ENCODE measurements at regions not wholly inside any gene's neighbourhood (a gene's known extent, or its start where the extent isn't known, plus 50 kb on each side); places are given as distances from the start of the nearest gene placed in this dataset.

DNA sequence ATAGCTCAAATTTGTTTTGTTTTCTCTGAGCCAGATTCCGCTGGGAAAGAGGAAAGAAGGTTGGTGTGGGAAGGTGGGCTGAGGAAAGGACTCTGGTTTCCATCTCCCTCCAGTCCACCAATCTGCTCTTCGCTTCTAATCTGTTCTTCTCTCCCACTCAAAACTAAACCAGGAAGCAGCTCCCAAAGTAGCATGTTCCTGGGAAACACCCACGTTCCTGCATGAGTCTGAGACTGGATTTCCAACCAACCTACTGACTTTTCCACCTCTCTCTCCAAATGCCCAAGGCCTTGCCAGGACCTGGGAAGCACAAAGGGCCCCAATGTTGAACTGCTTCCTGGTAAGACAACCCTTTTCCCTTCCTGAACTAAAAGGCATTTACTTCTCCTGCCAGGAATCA lies 110.2 kb downstream of the WT1 start:
- Histone ChIP-seq H3K36me3 (ENCODE audit: control insufficient read depth in 5 of 5, insufficient read depth in 5 of 5, low read length in 5 of 5) (no peaks in the 10 kb centered on the region), H3K27ac (ENCODE audit: low read depth, low read length) (no peak overlapping the region), H3K9me3 (ENCODE audit: control insufficient read depth in 5 of 5, low read length in 5 of 5) (no peaks in the 10 kb centered on the region), H3K9ac (ENCODE audit: low read length in 5 of 5) (no peak overlapping the region), H3K27me3 (ENCODE audit: control insufficient read depth in 5 of 5, insufficient read depth in 4 of 5, low read length in 5 of 5) (peaks cover 0 to 2% (median 0%) of the 10 kb centered on the region in 5 donors), H3K4me3 (ENCODE audit: low read depth in 1 of 5, low read length in 5 of 5) (no peak overlapping the region), H3K4me1 (ENCODE audit: control insufficient read depth in 5 of 5, insufficient read depth in 5 of 5, low read length in 5 of 5) (no peaks in the 10 kb centered on the region)

DNA sequence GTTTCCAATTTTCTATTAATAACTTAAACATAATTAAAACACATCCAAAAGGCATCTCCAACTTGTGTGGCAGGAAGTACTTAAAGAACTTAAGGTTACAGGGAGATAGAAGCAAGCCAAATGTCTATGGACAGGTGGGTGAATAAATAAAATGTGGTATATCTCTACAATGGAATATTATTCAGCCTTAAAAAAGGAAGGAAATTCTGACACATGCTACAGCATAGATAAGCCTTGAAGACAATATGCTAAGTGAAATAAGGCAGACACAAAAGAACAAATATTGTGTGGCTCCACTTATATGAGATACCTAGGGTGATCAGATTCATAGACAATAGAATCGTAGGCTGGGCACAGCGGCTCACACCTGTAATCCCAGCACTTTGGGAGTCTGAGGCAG lies 109.6 kb downstream of the WT1 start:
- Histone ChIP-seq H3K36me3 (ENCODE audit: control insufficient read depth in 5 of 5, insufficient read depth in 5 of 5, low read length in 5 of 5) (no peaks in the 10 kb centered on the region), H3K27me3 (ENCODE audit: control insufficient read depth in 5 of 5, insufficient read depth in 4 of 5, low read length in 5 of 5) (peaks cover 0 to 2% (median 0%) of the 10 kb centered on the region in 5 donors), H3K9ac (ENCODE audit: low read length in 5 of 5) (no peak overlapping the region), H3K27ac (ENCODE audit: low read depth, low read length) (no peak overlapping the region), H3K9me3 (ENCODE audit: control insufficient read depth in 5 of 5, low read length in 5 of 5) (no peaks in the 10 kb centered on the region), H3K4me3 (ENCODE audit: low read depth in 1 of 5, low read length in 5 of 5) (no peak overlapping the region), H3K4me1 (ENCODE audit: control insufficient read depth in 5 of 5, insufficient read depth in 5 of 5, low read length in 5 of 5) (no peaks in the 10 kb centered on the region)

DNA sequence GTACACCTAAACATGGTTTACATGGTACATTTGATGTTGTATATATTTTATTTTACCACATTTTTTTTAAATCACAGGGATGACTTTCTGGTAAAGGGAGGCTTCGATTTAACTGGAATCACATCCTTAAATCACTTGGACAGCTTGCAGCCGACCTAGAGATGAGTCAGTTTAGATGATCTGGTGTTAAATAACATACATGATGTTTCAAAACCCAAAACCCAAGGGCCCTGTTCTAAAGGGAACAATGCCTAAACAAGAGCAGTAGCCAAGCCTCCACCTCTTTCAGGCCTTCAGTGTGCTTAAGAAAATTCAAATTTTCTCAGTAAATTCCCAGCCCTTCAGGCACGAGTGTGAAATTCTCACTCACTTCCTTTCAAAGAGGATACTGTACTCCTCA lies 108.8 kb downstream of the WT1 start:
- Histone ChIP-seq H3K9ac (ENCODE audit: low read length in 5 of 5) (no peak overlapping the region), H3K27ac (ENCODE audit: low read depth, low read length) (no peak overlapping the region), H3K9me3 (ENCODE audit: control insufficient read depth in 5 of 5, low read length in 5 of 5) (no peaks in the 10 kb centered on the region), H3K36me3 (ENCODE audit: control insufficient read depth in 5 of 5, insufficient read depth in 5 of 5, low read length in 5 of 5) (no peaks in the 10 kb centered on the region), H3K27me3 (ENCODE audit: control insufficient read depth in 5 of 5, insufficient read depth in 4 of 5, low read length in 5 of 5) (peaks cover 0 to 3% (median 0%) of the 10 kb centered on the region in 5 donors), H3K4me3 (ENCODE audit: low read depth in 1 of 5, low read length in 5 of 5) (no peak overlapping the region), H3K4me1 (ENCODE audit: control insufficient read depth in 5 of 5, insufficient read depth in 5 of 5, low read length in 5 of 5) (no peaks in the 10 kb centered on the region)

DNA sequence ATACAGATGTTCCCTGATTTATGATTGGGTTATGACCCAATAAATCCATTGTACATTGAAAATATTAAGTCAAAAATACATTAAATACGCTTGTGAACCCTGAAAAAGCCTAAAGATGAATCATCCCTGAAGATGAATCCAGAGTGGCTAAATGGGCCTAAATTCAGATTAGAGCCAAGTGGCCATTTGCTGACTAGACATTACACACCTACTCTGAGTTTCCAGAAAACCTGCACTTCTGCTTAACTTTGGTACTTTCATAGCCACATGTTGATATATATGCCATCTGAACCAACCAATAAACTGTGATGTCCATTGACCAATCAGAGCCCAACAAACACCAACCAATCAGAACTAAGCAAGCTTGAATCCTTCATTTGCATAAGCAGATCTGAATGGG lies 106.9 kb downstream of the WT1 start:
- Histone ChIP-seq H3K9me3 (ENCODE audit: control insufficient read depth in 5 of 5, low read length in 5 of 5) (no peaks in the 10 kb centered on the region), H3K27ac (ENCODE audit: low read depth, low read length) (no peak overlapping the region)

DNA sequence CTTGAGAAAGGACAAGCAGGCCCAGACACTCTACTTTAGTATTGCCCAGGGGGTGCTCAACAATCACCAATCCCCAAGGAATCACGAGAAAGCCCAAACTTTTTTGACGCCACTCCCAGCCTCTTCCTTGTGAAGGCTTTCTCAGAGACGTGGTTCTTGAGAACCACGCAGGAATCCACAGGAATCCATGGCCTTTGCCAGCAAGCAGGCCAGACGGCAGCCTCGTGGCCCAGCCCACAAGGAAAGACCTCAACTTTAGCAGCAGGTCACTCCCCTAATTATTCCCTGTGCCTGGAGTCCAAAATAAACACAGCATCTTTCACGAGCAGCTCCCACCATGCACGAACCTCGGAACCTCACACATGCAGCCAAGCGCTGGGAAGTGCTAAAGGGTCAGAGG lies 104.2 kb downstream of the WT1 start:
- H3K27me3 ChIP-seq (ENCODE audit: control insufficient read depth in 5 of 5, insufficient read depth in 4 of 5, low read length in 5 of 5) = peaks cover 0 to 6% (median 0%) of the 10 kb centered on the region in 5 donors
- peaks cover 0 to 15% (median 14%) of the 10 kb centered on the region in 5 donors for H3K4me1 ChIP-seq (ENCODE audit: control insufficient read depth in 5 of 5, insufficient read depth in 5 of 5, low read length in 5 of 5)
- no peak overlapping the region for H3K4me3 ChIP-seq (ENCODE audit: low read depth in 1 of 5, low read length in 5 of 5)
- H3K27ac ChIP-seq (ENCODE audit: low read depth, low read length) = no peak overlapping the region
- H3K9me3 ChIP-seq (ENCODE audit: control insufficient read depth in 5 of 5, low read length in 5 of 5) = peaks cover 0 to 2% (median 0%) of the 10 kb centered on the region in 5 donors
- H3K36me3 ChIP-seq (ENCODE audit: control insufficient read depth in 5 of 5, insufficient read depth in 5 of 5, low read length in 5 of 5) = no peaks in the 10 kb centered on the region
- H3K9ac ChIP-seq (ENCODE audit: low read length in 5 of 5) = no peak overlapping the region

More for the DNA sequence above, 106.9 kb downstream of the WT1 start:
- H3K36me3 ChIP-seq (ENCODE audit: control insufficient read depth in 5 of 5, insufficient read depth in 5 of 5, low read length in 5 of 5) = no peaks in the 10 kb centered on the region
- H3K27me3 ChIP-seq (ENCODE audit: control insufficient read depth in 5 of 5, insufficient read depth in 4 of 5, low read length in 5 of 5) = peaks cover 0 to 3% (median 0%) of the 10 kb centered on the region in 5 donors
- H3K4me3 ChIP-seq (ENCODE audit: low read depth in 1 of 5, low read length in 5 of 5) = no peak overlapping the region
- peaks cover 0 to 8% (median 7%) of the 10 kb centered on the region in 5 donors for H3K4me1 ChIP-seq (ENCODE audit: control insufficient read depth in 5 of 5, insufficient read depth in 5 of 5, low read length in 5 of 5)
- H3K9ac ChIP-seq (ENCODE audit: low read length in 5 of 5) = no peak overlapping the region

DNA sequence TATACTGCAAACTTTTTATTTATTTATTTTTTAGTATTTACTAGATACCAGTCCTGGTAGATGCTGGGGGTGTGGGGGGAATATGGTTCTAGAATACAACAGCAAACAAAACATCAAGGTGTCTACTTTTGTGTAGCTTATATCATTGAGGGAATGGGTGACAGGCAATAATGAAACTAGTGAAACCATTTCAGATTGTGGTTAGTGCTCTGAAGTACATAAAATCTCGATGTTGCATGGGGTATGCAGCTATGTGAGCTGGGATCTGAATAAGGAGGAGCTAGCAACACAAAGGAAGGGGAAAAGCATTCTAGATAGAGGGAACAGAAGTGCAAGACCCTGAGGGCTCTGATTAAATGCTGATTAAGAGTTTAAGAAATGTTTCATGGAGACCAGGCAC lies 103.5 kb downstream of the WT1 start:
- Histone ChIP-seq H3K4me3 (ENCODE audit: low read depth in 1 of 5, low read length in 5 of 5) (no peak overlapping the region), H3K36me3 (ENCODE audit: control insufficient read depth in 5 of 5, insufficient read depth in 5 of 5, low read length in 5 of 5) (no peaks in the 10 kb centered on the region), H3K27me3 (ENCODE audit: control insufficient read depth in 5 of 5, insufficient read depth in 4 of 5, low read length in 5 of 5) (peaks cover 0 to 6% (median 0%) of the 10 kb centered on the region in 5 donors), H3K4me1 (ENCODE audit: control insufficient read depth in 5 of 5, insufficient read depth in 5 of 5, low read length in 5 of 5) (peaks cover 0 to 15% (median 14%) of the 10 kb centered on the region in 5 donors), H3K9me3 (ENCODE audit: control insufficient read depth in 5 of 5, low read length in 5 of 5) (peaks cover 0 to 2% (median 0%) of the 10 kb centered on the region in 5 donors), H3K9ac (ENCODE audit: low read length in 5 of 5) (no peak overlapping the region), H3K27ac (ENCODE audit: low read depth, low read length) (no peak overlapping the region)

DNA sequence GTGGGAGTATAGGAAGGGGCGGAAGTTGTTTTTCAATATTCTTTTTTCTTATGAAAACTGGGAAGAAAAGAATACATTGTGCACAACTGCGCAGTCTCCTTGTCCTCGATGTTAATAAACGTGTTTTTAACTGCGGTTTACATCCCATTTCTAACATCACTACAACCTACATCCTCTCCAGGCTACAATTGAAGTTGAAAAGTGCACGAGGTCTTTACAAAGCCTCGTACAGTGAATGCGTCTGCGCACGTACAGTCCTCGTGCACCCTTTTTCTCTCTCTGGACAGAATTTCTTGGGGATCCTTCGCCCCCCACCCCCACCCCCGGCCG lies 102.4 kb downstream of the WT1 start:
- Histone ChIP-seq H3K9me3 (ENCODE audit: control insufficient read depth in 5 of 5, low read length in 5 of 5) (peaks cover 0 to 2% (median 0%) of the 10 kb centered on the region in 5 donors), H3K36me3 (ENCODE audit: control insufficient read depth in 5 of 5, insufficient read depth in 5 of 5, low read length in 5 of 5) (no peaks in the 10 kb centered on the region), H3K27ac (ENCODE audit: low read depth, low read length) (no peak overlapping the region), H3K4me3 (ENCODE audit: low read depth in 1 of 5, low read length in 5 of 5) (peak overlapping the region; percentile 67 to 77 (median 71)), H3K27me3 (ENCODE audit: control insufficient read depth in 5 of 5, insufficient read depth in 4 of 5, low read length in 5 of 5) (peaks cover 0 to 6% (median 0%) of the 10 kb centered on the region in 5 donors), H3K9ac (ENCODE audit: low read length in 5 of 5) (peak overlapping the region in 4 of 5 donors; percentile 16 to 76 (median 44)), H3K4me1 (ENCODE audit: control insufficient read depth in 5 of 5, insufficient read depth in 5 of 5, low read length in 5 of 5) (peaks cover 0 to 15% (median 14%) of the 10 kb centered on the region in 5 donors)

DNA sequence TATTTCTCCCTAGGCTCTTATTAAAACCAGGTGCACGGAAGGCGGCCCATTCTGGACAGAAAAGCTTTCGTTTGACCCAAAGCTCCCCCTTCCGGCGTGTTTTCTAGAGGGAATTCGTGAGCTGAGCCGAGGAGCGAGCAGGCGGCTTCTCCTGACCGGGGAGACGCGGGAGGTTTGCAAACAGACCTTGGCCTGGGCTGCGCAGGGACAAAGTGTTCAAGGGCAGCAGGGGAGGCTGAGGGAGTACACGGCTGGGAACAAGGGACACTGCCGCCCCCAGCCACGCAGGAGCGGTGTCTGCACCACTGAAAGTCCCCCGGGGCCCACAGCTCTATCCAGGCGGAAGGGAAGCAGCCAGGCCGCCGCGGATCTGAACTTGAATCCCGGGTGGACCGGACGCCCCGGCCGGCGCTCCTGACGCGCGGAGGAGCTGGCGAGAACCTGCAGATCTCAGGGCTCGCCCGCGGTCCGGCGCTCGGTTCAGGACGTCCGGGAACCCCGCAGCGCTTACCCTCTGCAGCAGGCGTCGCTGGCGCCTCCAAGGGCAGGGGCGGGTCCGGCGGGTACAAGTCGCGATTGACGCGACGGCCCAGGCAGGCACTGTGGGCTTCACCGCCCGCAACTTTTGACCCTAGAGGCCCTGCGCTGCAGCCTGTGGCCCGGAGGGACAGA lies 101.9 kb downstream of the WT1 start:
- Histone ChIP-seq H3K27ac (ENCODE audit: low read depth, low read length) (no peak overlapping the region), H3K27me3 (ENCODE audit: control insufficient read depth in 5 of 5, insufficient read depth in 4 of 5, low read length in 5 of 5) (peaks cover 0 to 6% (median 0%) of the 10 kb centered on the region in 5 donors)

DNA sequence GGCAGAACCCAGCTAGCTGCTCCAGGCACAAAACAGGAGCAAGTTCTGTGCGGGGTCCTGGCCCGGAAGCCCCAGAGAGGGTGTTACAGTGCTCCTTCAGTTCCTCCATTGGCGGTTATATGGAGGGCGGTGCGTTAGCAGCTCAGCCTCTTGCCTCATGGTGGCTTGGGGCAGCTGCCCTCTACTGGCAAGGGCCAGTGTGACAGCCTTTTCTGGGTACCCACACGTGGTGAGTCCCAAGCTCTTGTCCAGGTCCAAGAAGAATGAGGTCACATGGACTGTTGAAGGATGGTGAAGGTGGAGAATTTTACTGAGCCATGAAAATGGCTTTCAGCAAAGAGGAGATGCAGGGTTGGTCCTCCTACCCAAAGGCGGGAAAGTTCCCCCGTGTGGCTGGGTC lies 100.5 kb downstream of the WT1 start:
- Histone ChIP-seq H3K36me3 (ENCODE audit: control insufficient read depth in 5 of 5, insufficient read depth in 5 of 5, low read length in 5 of 5) (no peaks in the 10 kb centered on the region), H3K4me1 (ENCODE audit: control insufficient read depth in 5 of 5, insufficient read depth in 5 of 5, low read length in 5 of 5) (peaks cover 0 to 15% (median 14%) of the 10 kb centered on the region in 5 donors), H3K27ac (ENCODE audit: low read depth, low read length) (no peak overlapping the region), H3K9me3 (ENCODE audit: control insufficient read depth in 5 of 5, low read length in 5 of 5) (peaks cover 0 to 2% (median 0%) of the 10 kb centered on the region in 5 donors), H3K27me3 (ENCODE audit: control insufficient read depth in 5 of 5, insufficient read depth in 4 of 5, low read length in 5 of 5) (peaks cover 0 to 6% (median 0%) of the 10 kb centered on the region in 5 donors), H3K4me3 (ENCODE audit: low read depth in 1 of 5, low read length in 5 of 5) (no peak overlapping the region), H3K9ac (ENCODE audit: low read length in 5 of 5) (no peak overlapping the region)

More for the DNA sequence above, 101.9 kb downstream of the WT1 start:
- Histone ChIP-seq H3K4me1 (ENCODE audit: control insufficient read depth in 5 of 5, insufficient read depth in 5 of 5, low read length in 5 of 5) (peaks cover 0 to 15% (median 14%) of the 10 kb centered on the region in 5 donors), H3K4me3 (ENCODE audit: low read depth in 1 of 5, low read length in 5 of 5) (peak overlapping the region; percentile 67 to 77 (median 71)), H3K9me3 (ENCODE audit: control insufficient read depth in 5 of 5, low read length in 5 of 5) (peaks cover 0 to 2% (median 0%) of the 10 kb centered on the region in 5 donors), H3K9ac (ENCODE audit: low read length in 5 of 5) (peak overlapping the region in 4 of 5 donors; percentile 6 to 76 (median 44)), H3K36me3 (ENCODE audit: control insufficient read depth in 5 of 5, insufficient read depth in 5 of 5, low read length in 5 of 5) (no peaks in the 10 kb centered on the region)
